Heart right ventricle (tissue), 16 donors: ENCODE measurements at regions not wholly inside any gene's neighbourhood (a gene's known extent, or its start where the extent isn't known, plus 50 kb on each side); places are given as distances from the start of the nearest gene placed in this dataset.

Experiments used
- ATAC-seq, 8 donors: fragments of 200-7000 bp; cut with Tn5 transposase; one replicate each; pipeline ENCODE4 v1.9.1; 2020; ENCODE audit warnings: mild to moderate bottlenecking in 8 of 8, moderate library complexity in 8 of 8, moderate number of reproducible peaks in 1 of 8
- DNase-seq, 2 donors: peaks; one replicate each; pipeline ENCODE4 v3.0.0-alpha.2; 2020
- H3K27ac ChIP-seq, 10 donors: fragments of 200-600 bp; sonication (generic) in 2 of 10; one replicate each; pipeline versions ENCODE4 v1.5.0 to v1.8.0; 2020 to 2022; ENCODE audit warnings: mild to moderate bottlenecking in 3 of 10
- H3K27me3 ChIP-seq, 7 donors: fragments of 200-600 bp; one replicate each; pipeline ENCODE4 v1.8.0; 2021 to 2022; ENCODE audit warnings: mild to moderate bottlenecking in 2 of 7
- H3K36me3 ChIP-seq, 9 donors: fragments of 200-600 bp; sonication (generic) in 1 of 9; one replicate each; pipeline versions ENCODE4 v1.5.0 to v1.8.0; 2020 to 2022; ENCODE audit warnings: mild to moderate bottlenecking in 2 of 9
- H3K4me1 ChIP-seq, 9 donors: fragments of 200-600 bp; sonication (generic) in 1 of 9; one replicate each; pipeline versions ENCODE4 v1.5.0 to v1.8.0; 2020 to 2022; ENCODE audit warnings: mild to moderate bottlenecking in 4 of 9
- H3K4me3 ChIP-seq, 10 donors: fragments of 200-600 bp; sonication (generic) in 2 of 10; one replicate each; pipeline versions ENCODE4 v1.5.0 to v1.8.0; 2020 to 2022; ENCODE audit warnings: mild to moderate bottlenecking in 7 of 10, moderate library complexity in 2 of 10
- H3K9me3 ChIP-seq, 11 donors: fragments of 200-600 bp in 10 of 11; sonication (generic) in 2 of 11; one replicate each; pipeline versions ENCODE4 v1.5.0 to v1.8.0; 2013 to 2022; ENCODE audit warnings: mild to moderate bottlenecking in 2 of 11, control low read depth in 1 of 11, moderate library complexity in 1 of 11
- CTCF ChIP-seq, 9 donors: fragments of 200-600 bp; sonication (generic) in 2 of 9; IDR thresholded peaks; one replicate each; pipeline versions ENCODE4 v1.5.0 to v1.8.0; 2021 to 2022; ENCODE audit warnings: antibody characterized with exemption in 9 of 9, mild to moderate bottlenecking in 5 of 9, moderate library complexity in 1 of 9
- WGBS, 2 donors: extraction: QIAGEN DNeasy Blood & Tissue Kit; methylation state at CpG; one replicate each; pipeline ENCODE4 v1.1.7; 2013; ENCODE audit warnings: inconsistent platforms in 1 of 2; 5-methylcytosine and 5-hydroxymethylcytosine counted together
- intact Hi-C, 10 donors: fragments of 100-400 bp; cut with DNase I; formaldehyde crosslinking; loops; one replicate each; pipeline versions ENCODE4 v1.11.1 to v1.14.2; 2022
- donor health status: Arrhythmogenic right ventricular cardiomyopathy.
- donor health status: ischemic (EF 13 %, LVEDD 7.1; RV severe dilation, severe dysfunction).
- donor health status: healthy with polysubstance abuse.
- donor health status: DM: no; HTN: yes; CAD: no.
- donor health status: DM: no; HTN: no; CAD: no.
- donor health status: ischemic (EF 25% LVEDD 6.9; RV normal size, moderate dysfunction).
- donor health status: ischemic (EF 25% LVEDD 5.7; RV mildly dilated, moderate dysfunction).
- donor health status: healthy.
- donor health status: DM: yes; HTN: yes; CAD: no.
- donor health status: Ischemic cardiomyopathy.
- donor health status: ischemic (EF 35%, LVEDD 5.7; RV mildly dilated, moderate dysfunction).
- donor health status: nonischemic (EF 11% LVEDD 7.7; RV severe dilation, severe dysfunction).
- donor health status: DM: yes; HTN: yes; CAD: no.
- donor health status: PGD.
- donor health status: ischemic (EF 29% LVEDD 5.4; RV normal size, mild dysfunction).
- donor health status: nonischemic (EF 23%, LVEDD 6.1; RV moderate dilation, normal function).

- no peaks in the 10 kb centered on the region for H3K36me3 ChIP-seq
- intact Hi-C loops = no loop called here
These were observed 74.1 kb downstream of the ZNF648 start for GRCh38 chr1:181987334-181987895.

GRCh38 chr1:181986907-181987305 lies 74.6 kb downstream of the ZNF648 start:
- no peak for ATAC-seq
- intact Hi-C loops = no loop called here
- no peak overlapping the region for H3K4me3 ChIP-seq
- 58 to 67% methylated on average over 2 of the region's 2 CpGs for WGBS, 2 donors
- no peaks in the 10 kb centered on the region for H3K9me3 ChIP-seq
- H3K36me3 ChIP-seq = no peaks in the 10 kb centered on the region
- DNase-seq = no peak
- peaks cover 0 to 16% (median 5%) of the 10 kb centered on the region in 7 donors for H3K27me3 ChIP-seq
- TF ChIP-seq CTCF (IDR thresholded peaks at IDR 0.05) = no peak
- peaks cover 0 to 3% (median 0%) of the 10 kb centered on the region in 9 donors for H3K4me1 ChIP-seq
- H3K27ac ChIP-seq = no peak overlapping the region

More at GRCh38 chr1:181987334-181987895, 74.1 kb downstream of the ZNF648 start:
- peaks cover 0 to 3% (median 0%) of the 10 kb centered on the region in 9 donors for H3K4me1 ChIP-seq
- no peak overlapping the region for H3K4me3 ChIP-seq
- peaks cover 0 to 16% (median 5%) of the 10 kb centered on the region in 7 donors for H3K27me3 ChIP-seq
- DNase-seq = no peak
- 71 to 73% methylated on average over 6 of the region's 6 CpGs for WGBS, 2 donors
- no peak overlapping the region for H3K27ac ChIP-seq
- H3K9me3 ChIP-seq = no peaks in the 10 kb centered on the region
- TF ChIP-seq CTCF (IDR thresholded peaks at IDR 0.05) = no peak
- no peak for ATAC-seq

DNA sequence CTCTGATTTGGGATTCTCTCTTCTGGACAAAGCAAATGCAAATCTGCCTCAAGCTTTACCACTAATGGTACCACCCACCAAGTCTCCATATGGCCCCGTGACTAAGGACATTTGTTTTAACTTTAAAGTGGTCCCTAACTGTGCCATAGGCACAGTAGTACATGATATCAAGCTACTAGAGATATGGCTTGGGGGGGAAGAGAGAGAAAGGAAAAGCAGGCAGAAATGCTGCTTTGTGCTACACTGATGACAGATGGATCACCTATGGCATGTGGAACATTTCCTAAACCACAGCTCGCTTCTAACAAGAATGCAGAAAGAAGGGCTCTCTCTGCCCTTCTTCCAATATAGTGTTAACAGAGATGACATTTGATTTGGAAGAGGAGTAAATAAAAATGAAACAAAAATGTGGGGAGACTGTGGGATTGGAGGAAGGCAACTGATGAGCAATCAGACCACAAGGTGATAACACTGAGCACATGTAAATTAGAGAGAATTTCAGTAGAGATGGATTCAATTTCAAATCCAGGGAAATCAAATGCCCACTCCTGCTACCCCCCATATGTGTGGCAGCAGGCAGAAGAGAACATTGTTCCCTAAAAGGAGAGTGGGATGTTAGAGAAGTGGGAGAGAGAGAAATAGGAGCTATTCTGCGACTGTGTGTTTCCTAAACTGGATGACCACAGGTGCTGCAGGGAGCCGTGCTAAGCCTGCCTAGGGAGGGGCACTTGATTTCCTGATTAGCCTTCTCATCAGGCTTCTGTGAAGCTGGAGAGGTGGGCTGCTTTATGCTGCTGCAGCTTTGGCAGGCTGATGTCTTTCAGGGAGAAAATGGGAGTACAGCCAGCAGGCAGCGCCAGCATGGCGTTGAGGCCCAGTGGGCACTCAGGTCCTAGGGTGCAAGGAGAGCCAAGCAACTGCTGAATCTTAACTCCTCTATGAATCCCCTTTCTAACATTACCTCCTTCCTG lies 75.3 kb downstream of the ZNF648 start:
- intact Hi-C loops = no loop called here
- DNase-seq = no peak
- H3K36me3 ChIP-seq = no peaks in the 10 kb centered on the region
- no peak overlapping the region for H3K4me3 ChIP-seq
- peaks cover 0 to 3% (median 0%) of the 10 kb centered on the region in 9 donors for H3K4me1 ChIP-seq
- WGBS, 2 donors = 53 to 55% methylated on average over 6 of the region's 6 CpGs
- no peak overlapping the region for H3K27ac ChIP-seq
- TF ChIP-seq CTCF (IDR thresholded peaks at IDR 0.05) = no peak
- H3K9me3 ChIP-seq = no peaks in the 10 kb centered on the region
- ATAC-seq = no peak
- peaks cover 0 to 16% (median 5%) of the 10 kb centered on the region in 7 donors for H3K27me3 ChIP-seq

DNA sequence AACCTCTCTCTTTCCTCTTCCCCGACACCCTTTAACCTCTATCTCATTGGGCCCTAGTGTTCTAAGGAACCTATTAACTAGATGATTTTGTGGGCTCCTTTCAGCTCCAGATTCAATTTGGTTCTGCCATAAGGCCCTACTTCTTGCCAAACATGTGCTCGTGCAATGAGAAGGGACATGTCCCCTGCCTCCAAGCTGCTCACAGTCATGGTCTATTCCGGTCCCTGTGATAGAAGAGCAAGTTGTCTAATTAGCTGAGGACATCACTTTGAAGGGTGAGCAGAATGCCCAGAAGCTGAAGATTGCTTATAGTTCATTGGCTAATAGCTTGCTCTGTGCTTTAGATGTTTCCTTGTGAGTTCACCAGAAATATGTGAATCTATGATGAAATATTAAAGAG lies 76.2 kb downstream of the ZNF648 start:
- ATAC-seq (no peak), DNase-seq (no peak)
- Histone ChIP-seq H3K36me3 (no peaks in the 10 kb centered on the region), H3K4me1 (peaks cover 0 to 3% (median 0%) of the 10 kb centered on the region in 9 donors), H3K27me3 (peaks cover 0 to 16% (median 5%) of the 10 kb centered on the region in 7 donors), H3K9me3 (no peaks in the 10 kb centered on the region), H3K4me3 (no peak overlapping the region), H3K27ac (no peak overlapping the region)
- 90 to 92% methylated on average over 3 of the region's 3 CpGs for WGBS, 2 donors
- TF ChIP-seq CTCF (IDR thresholded peaks at IDR 0.05) = no peak
- intact Hi-C loops = no loop called here
